ENCODE measurements at regions not wholly inside any gene's neighbourhood (a gene's known extent, or its start where the extent isn't known, plus 50 kb on each side); places are given as distances from the start of the nearest gene placed in this dataset.

GRCh38 chr13:100809856-100810255, 135.3 kb upstream of the TMTC4 start:
- TF ChIP-seq CTCF (IDR thresholded peaks at IDR 0.05; ENCODE audit: poor library complexity) (no peak), EZH2 (IDR thresholded peaks at IDR 0.05; ENCODE audit: borderline replicate concordance) (no peak), EZH2phosphoT487 (IDR thresholded peaks at IDR 0.05; ENCODE audit: low read depth, severe bottlenecking, unreplicated experiment) (no peak)

All from hepatocyte (in vitro differentiated cells).